Colonic mucosa (tissue), 4 donors: ENCODE measurements at regions not wholly inside any gene's neighbourhood (a gene's known extent, or its start where the extent isn't known, plus 50 kb on each side); places are given as distances from the start of the nearest gene placed in this dataset.

Experiments
- DNase-seq: peaks from one replicate; pipeline ENCODE4 v3.0.0-alpha.2; 2020
- H3K27ac ChIP-seq: fragments of 200-600 bp; one replicate; pipeline ENCODE4 v1.8.0; 2021
- H3K27me3 ChIP-seq: fragments of 200-600 bp; one replicate; pipeline ENCODE4 v1.8.0; 2021
- H3K36me3 ChIP-seq: fragments of 200-600 bp; one replicate; pipeline ENCODE4 v1.8.0; 2021
- H3K4me1 ChIP-seq: fragments of 200-600 bp; one replicate; pipeline ENCODE4 v1.8.0; 2021; ENCODE audit warnings: mild to moderate bottlenecking
- H3K4me3 ChIP-seq: fragments of 200-600 bp; one replicate; pipeline ENCODE4 v1.8.0; 2021
- H3K9ac ChIP-seq, 2 donors: one replicate each; pipeline ENCODE4 v1.7.0; 2013; ENCODE audit warnings: control low read depth in 2 of 2, low read depth in 2 of 2, low read length in 2 of 2
- H3K9me3 ChIP-seq: fragments of 200-600 bp; one replicate; pipeline ENCODE4 v1.8.0; 2021
- CTCF ChIP-seq: fragments of 200-600 bp; IDR thresholded peaks from one replicate; pipeline ENCODE4 v1.8.0; 2022; ENCODE audit warnings: antibody characterized with exemption, mild to moderate bottlenecking
- intact Hi-C: fragments of 100-400 bp; cut with DNase I; formaldehyde crosslinking; loops from one replicate; pipeline ENCODE4 v1.14.1; 2022
- donor health status: healthy.
- donor health status: DM: no; HTN: no; CAD: no.
- donor health status: DM: no; HTN: no; CAD: no.

GRCh38 chr7:38020121-38020785 is 99.8 kb downstream of the EPDR1 start:
- Histone ChIP-seq H3K4me3 (no peak overlapping the region), H3K27ac (no peak overlapping the region), H3K36me3 (no peaks in the 10 kb centered on the region), H3K9me3 (no peaks in the 10 kb centered on the region), H3K4me1 (no peaks in the 10 kb centered on the region), H3K9ac (no peak overlapping the region), H3K27me3 (no peaks in the 10 kb centered on the region)
- intact Hi-C loops, result no loop called here
- TF ChIP-seq CTCF, result no peak
- no peak for DNase-seq

GRCh38 chr7:38021892-38022291 is 101.5 kb downstream of the EPDR1 start:
- no peak for DNase-seq
- H3K27me3 ChIP-seq, result no peaks in the 10 kb centered on the region
- no peaks in the 10 kb centered on the region for H3K9me3 ChIP-seq
- TF ChIP-seq CTCF, result no peak
- H3K9ac ChIP-seq, result no peak overlapping the region
- H3K36me3 ChIP-seq, result no peaks in the 10 kb centered on the region
- H3K4me3 ChIP-seq, result no peak overlapping the region
- intact Hi-C loops, result no loop called here
- no peaks in the 10 kb centered on the region for H3K4me1 ChIP-seq
- no peak overlapping the region for H3K27ac ChIP-seq

GRCh38 chr7:38025815-38026214 is 105.4 kb downstream of the EPDR1 start:
- Histone ChIP-seq H3K27me3 (no peaks in the 10 kb centered on the region), H3K4me3 (no peak overlapping the region), H3K4me1 (no peaks in the 10 kb centered on the region), H3K36me3 (no peaks in the 10 kb centered on the region), H3K27ac (no peak overlapping the region), H3K9me3 (no peaks in the 10 kb centered on the region), H3K9ac (no peak overlapping the region)
- intact Hi-C loops, result no loop called here
- no peak for DNase-seq
- no peak for TF ChIP-seq CTCF

- Histone ChIP-seq H3K36me3 (no peaks in the 10 kb centered on the region), H3K27ac (no peak overlapping the region), H3K9me3 (no peaks in the 10 kb centered on the region), H3K9ac (no peak overlapping the region), H3K4me3 (no peak overlapping the region), H3K4me1 (no peaks in the 10 kb centered on the region), H3K27me3 (no peaks in the 10 kb centered on the region)
- no peak for TF ChIP-seq CTCF
- DNase-seq, result no peak
- intact Hi-C loops, result no loop called here
These were observed 107.5 kb downstream of the EPDR1 start for GRCh38 chr7:38027884-38028455.

DNA sequence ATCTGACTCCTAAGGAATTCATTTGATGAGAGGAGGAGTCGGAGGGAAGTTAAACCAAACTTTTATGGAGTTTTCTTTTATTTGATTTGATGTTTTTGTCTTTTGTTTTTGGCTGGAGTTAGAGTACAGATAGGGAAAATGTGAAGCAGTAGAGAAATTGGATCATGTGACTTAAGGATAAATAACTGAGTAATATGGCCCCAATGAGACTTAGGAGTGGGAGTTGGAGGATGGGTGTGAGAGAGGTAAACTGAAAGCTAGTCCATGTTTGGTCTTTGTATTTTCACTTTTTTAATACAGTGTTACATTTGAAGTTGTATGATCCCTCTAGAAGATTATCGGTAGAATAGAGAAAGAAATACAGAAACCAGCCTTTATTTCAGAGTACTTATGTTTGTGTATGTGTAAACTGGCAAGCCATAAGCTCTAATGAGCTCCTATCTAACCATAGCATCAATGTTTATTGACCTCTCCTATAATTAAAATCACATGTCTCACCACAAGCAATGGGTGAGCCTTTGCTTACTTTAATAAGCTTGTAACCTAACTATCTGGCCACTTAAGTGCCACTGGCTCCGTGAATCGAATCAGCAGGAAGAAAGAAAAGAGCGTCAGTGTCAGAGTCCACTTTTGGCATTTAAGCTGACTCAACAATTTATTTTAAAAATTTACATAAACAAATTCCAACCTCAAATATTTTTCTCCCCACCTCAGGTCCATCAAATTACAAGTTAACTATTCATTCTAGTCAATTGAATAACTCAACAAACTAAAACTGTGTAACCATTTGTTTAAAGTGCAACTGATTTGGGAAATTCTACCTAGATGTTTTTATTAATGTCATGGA is 113.8 kb downstream of the EPDR1 start:
- intact Hi-C loops, result no loop called here
- H3K4me1 ChIP-seq, result no peaks in the 10 kb centered on the region
- no peak overlapping the region for H3K9ac ChIP-seq
- no peak for DNase-seq
- no peak overlapping the region for H3K4me3 ChIP-seq
- no peaks in the 10 kb centered on the region for H3K36me3 ChIP-seq
- H3K27ac ChIP-seq, result no peak overlapping the region
- H3K27me3 ChIP-seq, result no peaks in the 10 kb centered on the region
- no peak for TF ChIP-seq CTCF
- no peaks in the 10 kb centered on the region for H3K9me3 ChIP-seq
